SU-DHL-6 (cell line): ENCODE measurements at regions not wholly inside any gene's neighbourhood (a gene's known extent, or its start where the extent isn't known, plus 50 kb on each side); places are given as distances from the start of the nearest gene placed in this dataset.

ENCODE experiments used
- H2AFZ ChIP-seq: fragments of 200-600 bp; sonication (generic); 2 replicates; pipeline ENCODE4 v1.6.1; 2014; ENCODE audit warnings: low read depth, mild to moderate bottlenecking, moderate library complexity, mixed read lengths, antibody characterized with exemption, low read length; ENCODE audit not compliant: severe bottlenecking
- H3F3A ChIP-seq: fragments of 200-600 bp; shearing (Covaris generic); 2 replicates; pipeline ENCODE4 v1.6.0; 2016; ENCODE audit warnings: antibody characterized with exemption, mild to moderate bottlenecking; ENCODE audit not compliant: insufficient read depth
- H3K27ac ChIP-seq: fragments of 200-600 bp; sonication (generic); 2 replicates; pipeline ENCODE4 v1.5.1; 2016; ENCODE audit warnings: low read depth, mild to moderate bottlenecking, low read length, moderate library complexity, mixed read lengths
- H3K27me3 ChIP-seq: fragments of 200-600 bp; sonication (generic), shearing (Covaris generic); 2 replicates; pipeline ENCODE4 v1.6.0; 2014; ENCODE audit warnings: mild to moderate bottlenecking, low read length
- H3K36me3 ChIP-seq: fragments of 200-600 bp; sonication (generic); 2 replicates; pipeline ENCODE4 v1.6.1; 2014; ENCODE audit warnings: mild to moderate bottlenecking, low read length, mixed read lengths
- H3K4me2 ChIP-seq: fragments of 300-600, 200-600 bp; shearing (Covaris generic), sonication (generic); 2 replicates; pipeline ENCODE4 v1.6.0; 2014; ENCODE audit warnings: low read length, low read depth, mild to moderate bottlenecking; ENCODE audit not compliant: poor library complexity, severe bottlenecking
- H3K4me3 ChIP-seq: fragments of 200-600 bp; sonication (generic); 2 replicates; pipeline ENCODE4 v1.5.1; 2014; ENCODE audit warnings: antibody characterized with exemption, low read length, mild to moderate bottlenecking, mixed read lengths; ENCODE audit not compliant: insufficient read depth, poor library complexity, severe bottlenecking
- H3K79me2 ChIP-seq: fragments of 200-600 bp; sonication (generic); 2 replicates; pipeline ENCODE4 v1.6.1; 2014; ENCODE audit warnings: mild to moderate bottlenecking, low read length, moderate library complexity; ENCODE audit not compliant: insufficient read depth
- H3K9ac ChIP-seq: fragments of 200-600 bp; sonication (generic); 2 replicates; pipeline ENCODE4 v1.7.0; 2014; ENCODE audit warnings: mild to moderate bottlenecking, low read length
- H3K9me2 ChIP-seq: fragments of 200-600 bp; sonication (generic); replicated peaks from 2 replicates; pipeline ENCODE4 v1.6.1; 2014; ENCODE audit warnings: low read length; ENCODE audit not compliant: insufficient read depth
- H3K9me3 ChIP-seq: fragments of 200-600 bp; sonication (generic); 2 replicates; pipeline ENCODE4 v1.6.1; 2014; ENCODE audit warnings: low read length, mixed read lengths; ENCODE audit not compliant: insufficient read depth
- H4K20me1 ChIP-seq: fragments of 200-600 bp; sonication (generic); 2 replicates; pipeline ENCODE4 v1.6.1; 2014; ENCODE audit warnings: low read depth, mild to moderate bottlenecking, antibody characterized with exemption, low read length, moderate library complexity, mixed read lengths
- EZH2phosphoT487 ChIP-seq: fragments of 200-600 bp; sonication (generic), shearing (Covaris generic); conservative IDR thresholded peaks from 2 replicates; pipeline ENCODE4 v1.6.1; 2018; ENCODE audit warnings: mild to moderate bottlenecking, antibody characterized with exemption, low read length, moderate library complexity, mixed read lengths
- TF ChIP-seq, protein P1 (sequence below): fragments of 200-600 bp; sonication (generic); IDR thresholded peaks from one replicate; pipeline ENCODE4 v1.5.1; 2017; ENCODE audit warnings: antibody characterized with exemption, mild to moderate bottlenecking, low read length, moderate library complexity; ENCODE audit not compliant: insufficient read depth, poor library complexity, severe bottlenecking

DNA sequence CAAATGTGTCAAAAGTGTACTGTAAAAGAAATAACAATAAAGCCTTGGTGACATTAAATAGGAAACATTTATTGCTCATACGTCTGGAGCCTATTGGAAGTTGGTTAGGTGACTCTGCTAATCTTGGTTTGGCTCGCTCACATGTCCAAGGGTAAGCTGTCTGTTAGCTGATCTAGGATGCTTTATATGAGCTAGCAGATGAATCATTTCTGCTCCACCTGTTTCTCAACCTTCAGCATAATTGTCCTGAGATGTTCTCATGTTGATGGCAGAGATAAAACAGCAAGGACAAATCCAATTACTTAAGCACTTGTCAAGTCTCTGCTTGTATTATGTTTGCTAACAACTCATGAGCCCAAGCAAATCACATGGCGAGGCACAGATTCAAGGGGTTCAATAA lies 56.0 kb upstream of the CD53 start:
- H3K27me3 ChIP-seq, result no peaks in the 10 kb centered on the region
- no peaks in the 10 kb centered on the region for H4K20me1 ChIP-seq
- H3K4me2 ChIP-seq, result no peak overlapping the region
- no peak overlapping the region for H2AFZ ChIP-seq
- H3K36me3 ChIP-seq, result no peaks in the 10 kb centered on the region
- H3K9me2 ChIP-seq, result no peaks in the 10 kb centered on the region
- H3K9me3 ChIP-seq, result no peaks in the 10 kb centered on the region
- H3K27ac ChIP-seq, result no peak overlapping the region
- no peak overlapping the region for H3K4me3 ChIP-seq
- TF ChIP-seq EZH2phosphoT487, result no peak
- TF ChIP-seq, protein P1, sequence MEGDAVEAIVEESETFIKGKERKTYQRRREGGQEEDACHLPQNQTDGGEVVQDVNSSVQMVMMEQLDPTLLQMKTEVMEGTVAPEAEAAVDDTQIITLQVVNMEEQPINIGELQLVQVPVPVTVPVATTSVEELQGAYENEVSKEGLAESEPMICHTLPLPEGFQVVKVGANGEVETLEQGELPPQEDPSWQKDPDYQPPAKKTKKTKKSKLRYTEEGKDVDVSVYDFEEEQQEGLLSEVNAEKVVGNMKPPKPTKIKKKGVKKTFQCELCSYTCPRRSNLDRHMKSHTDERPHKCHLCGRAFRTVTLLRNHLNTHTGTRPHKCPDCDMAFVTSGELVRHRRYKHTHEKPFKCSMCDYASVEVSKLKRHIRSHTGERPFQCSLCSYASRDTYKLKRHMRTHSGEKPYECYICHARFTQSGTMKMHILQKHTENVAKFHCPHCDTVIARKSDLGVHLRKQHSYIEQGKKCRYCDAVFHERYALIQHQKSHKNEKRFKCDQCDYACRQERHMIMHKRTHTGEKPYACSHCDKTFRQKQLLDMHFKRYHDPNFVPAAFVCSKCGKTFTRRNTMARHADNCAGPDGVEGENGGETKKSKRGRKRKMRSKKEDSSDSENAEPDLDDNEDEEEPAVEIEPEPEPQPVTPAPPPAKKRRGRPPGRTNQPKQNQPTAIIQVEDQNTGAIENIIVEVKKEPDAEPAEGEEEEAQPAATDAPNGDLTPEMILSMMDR, result no peak
- no peaks in the 10 kb centered on the region for H3K79me2 ChIP-seq
- H3K9ac ChIP-seq, result no peak overlapping the region
- no peaks in the 10 kb centered on the region for H3F3A ChIP-seq

DNA sequence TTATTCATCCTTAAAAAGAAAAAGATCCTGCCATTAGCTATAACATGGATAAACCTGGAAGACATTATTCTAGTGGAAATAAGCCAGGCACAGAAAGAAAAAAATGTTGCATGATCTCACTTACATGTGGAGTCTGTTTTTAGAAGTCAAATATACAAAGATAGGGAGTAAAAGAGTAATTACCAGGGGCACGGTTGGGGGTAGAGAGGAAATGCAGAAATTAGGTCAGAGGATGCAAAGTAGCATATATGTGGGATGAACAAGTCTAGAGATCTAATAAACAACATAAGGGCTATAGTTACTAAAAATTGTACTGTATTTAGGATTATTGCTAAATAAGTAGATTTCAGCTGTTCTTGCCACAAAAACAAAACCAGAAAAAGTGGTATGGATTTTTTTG lies 61.4 kb upstream of the CD53 start:
- Histone ChIP-seq H3F3A (no peaks in the 10 kb centered on the region), H3K79me2 (no peaks in the 10 kb centered on the region), H4K20me1 (no peaks in the 10 kb centered on the region), H2AFZ (no peak overlapping the region), H3K4me3 (no peak overlapping the region), H3K9me2 (no peaks in the 10 kb centered on the region), H3K27me3 (no peaks in the 10 kb centered on the region), H3K36me3 (no peaks in the 10 kb centered on the region; the same call in 1 of the 2 replicates), H3K9ac (no peak overlapping the region), H3K4me2 (peak overlapping the region; percentile 7), H3K9me3 (no peaks in the 10 kb centered on the region), H3K27ac (no peak overlapping the region)
- no peak for TF ChIP-seq EZH2phosphoT487
- TF ChIP-seq, protein P1, result no peak

DNA sequence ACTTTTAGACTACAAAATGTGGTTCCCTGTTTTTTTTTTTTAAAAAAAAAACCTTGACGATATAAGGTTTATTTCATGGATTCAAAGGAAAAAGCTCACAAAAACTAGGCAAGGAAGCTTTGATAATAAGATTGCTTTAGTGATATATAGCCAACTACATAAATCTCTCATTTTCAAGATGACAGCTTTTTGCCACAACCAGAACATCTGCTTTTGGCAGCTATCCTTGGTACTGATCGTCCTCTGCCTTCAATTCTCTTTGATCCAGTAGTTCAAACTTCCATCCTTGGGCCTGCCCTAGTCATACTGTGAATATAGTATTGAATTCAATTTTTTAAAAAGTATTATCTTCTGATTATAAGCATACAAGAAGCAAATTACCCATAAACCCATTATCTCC lies 72.9 kb upstream of the CD53 start:
- no peak overlapping the region for H3K4me2 ChIP-seq
- no peaks in the 10 kb centered on the region for H3F3A ChIP-seq
- no peaks in the 10 kb centered on the region for H4K20me1 ChIP-seq
- H3K9me3 ChIP-seq, result no peaks in the 10 kb centered on the region
- no peaks in the 10 kb centered on the region for H3K9me2 ChIP-seq
- H3K79me2 ChIP-seq, result no peaks in the 10 kb centered on the region
- H3K9ac ChIP-seq, result no peak overlapping the region
- H2AFZ ChIP-seq, result no peak overlapping the region
- no peak overlapping the region for H3K27ac ChIP-seq
- H3K4me3 ChIP-seq, result no peak overlapping the region
- no peak for TF ChIP-seq EZH2phosphoT487
- TF ChIP-seq, protein P1, result no peak
- H3K36me3 ChIP-seq, result no peaks in the 10 kb centered on the region; the same call in 1 of the 2 replicates
- no peaks in the 10 kb centered on the region for H3K27me3 ChIP-seq
